AG08396 (cell line): ENCODE measurements at regions not wholly inside any gene's neighbourhood (a gene's known extent, or its start where the extent isn't known, plus 50 kb on each side); places are given as distances from the start of the nearest gene placed in this dataset.

Experiments
- DNase-seq: peaks from one replicate; pipeline ENCODE4 v3.0.0; 2012; ENCODE audit warnings: low spot score, mixed read lengths

- no peak for DNase-seq
Observed at GRCh38 chr6:131383421-131384411, 189.3 kb upstream of the ARG1 start.

- no peak for DNase-seq
Observed at GRCh38 chr6:131387562-131388447, 185.2 kb upstream of the ARG1 start.

- no peak for DNase-seq
Observed at GRCh38 chr6:131390322-131390721, 182.7 kb upstream of the ARG1 start.

- DNase-seq = no peak
Observed at GRCh38 chr6:131391116-131391515, 181.9 kb upstream of the ARG1 start.

- DNase-seq = no peak
Observed at GRCh38 chr6:131393433-131393832, 179.6 kb upstream of the ARG1 start.

- DNase-seq = no peak
Observed at GRCh38 chr6:131394768-131395432, 178.1 kb upstream of the ARG1 start.

- no peak for DNase-seq
Observed at GRCh38 chr6:131398176-131398575, 174.8 kb upstream of the ARG1 start.

- no peak for DNase-seq
Observed at GRCh38 chr6:131399433-131399832, 173.6 kb upstream of the ARG1 start.

GRCh38 chr6:131400054-131400778 is 172.8 kb upstream of the ARG1 start:
- peak; percentile 45 for DNase-seq

- no peak for DNase-seq
Observed at GRCh38 chr6:131400779-131401496, 172.1 kb upstream of the ARG1 start.

GRCh38 chr6:131408811-131409210 is 164.2 kb upstream of the ARG1 start:
- DNase-seq = no peak

GRCh38 chr6:131410785-131411184 is 162.2 kb upstream of the ARG1 start:
- no peak for DNase-seq

- no peak for DNase-seq
Observed at GRCh38 chr6:131412960-131413830, 159.8 kb upstream of the ARG1 start.

GRCh38 chr6:131413831-131414191 is 159.2 kb upstream of the ARG1 start:
- DNase-seq = no peak

- no peak for DNase-seq
Observed at GRCh38 chr6:131414956-131415355, 158.1 kb upstream of the ARG1 start.

GRCh38 chr6:131418441-131418840 is 154.6 kb upstream of the ARG1 start:
- no peak for DNase-seq

GRCh38 chr6:131419702-131420101 is 153.3 kb upstream of the ARG1 start:
- no peak for DNase-seq

GRCh38 chr6:131424016-131424415 is 149.0 kb upstream of the ARG1 start:
- DNase-seq = no peak

- no peak for DNase-seq
Observed at GRCh38 chr6:131424475-131424874, 148.6 kb upstream of the ARG1 start.
